ENCODE measurements at regions not wholly inside any gene's neighbourhood (a gene's known extent, or its start where the extent isn't known, plus 50 kb on each side); places are given as distances from the start of the nearest gene placed in this dataset.

DNA sequence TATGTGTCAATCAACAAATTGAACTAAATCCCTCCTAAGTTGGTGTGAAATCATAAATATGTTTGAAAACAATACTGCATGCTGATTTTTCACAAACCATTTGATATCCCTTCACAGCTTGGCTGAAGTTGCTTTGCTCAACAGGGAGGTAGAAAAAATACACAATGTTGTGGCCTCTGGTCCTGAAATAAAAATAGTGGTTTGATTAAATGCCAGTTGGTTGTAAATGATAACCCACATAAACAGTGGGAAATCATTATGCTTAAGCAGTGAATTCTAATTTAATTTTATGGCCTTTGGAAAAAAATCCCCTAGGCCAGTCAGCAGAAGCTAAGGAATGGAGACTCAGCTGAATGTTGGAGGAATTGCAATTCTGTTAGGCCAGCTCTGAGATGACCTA is 359.4 kb upstream of the CWC22 start:
- TF ChIP-seq CTCF (IDR thresholded peaks at IDR 0.05; ENCODE audit: insufficient read depth, low read length) (no peak), POLR2AphosphoS5 (IDR thresholded peaks at IDR 0.05; ENCODE audit: low read depth) (no peak)
